HepG2 (cell line): ENCODE measurements at regions not wholly inside any gene's neighbourhood (a gene's known extent, or its start where the extent isn't known, plus 50 kb on each side); places are given as distances from the start of the nearest gene placed in this dataset.
A peak's percentile ranks its signal among the peaks of the same experiment; 100 is the strongest.

Source experiments
- ATAC-seq: fragments of 200-7000 bp; cut with Tn5 transposase; 3 replicates; pipeline ENCODE4 v1.9.1; 2020; ENCODE audit warnings: mild to moderate bottlenecking, moderate library complexity
- BruUV-seq: library from RNA; stranded (reverse); fragments of 400-500 nt; replicated peaks from 2 replicates; lab custom pipeline; 2021; lab: Mats Ljungman, UMichigan
- CTCF ChIA-PET: fragments of 300-600 bp; formaldehyde crosslinking; extraction: SDS; loops from one replicate; lab custom pipeline; 2021; ENCODE audit warnings: low total read pairs, inconsistent platforms, low intra/inter-chr PET ratio; lab: Yijun Ruan, JAX
- POLR2A ChIA-PET: fragments of 350-600 bp; sonication (Branson Sonifier 250); formaldehyde crosslinking; loops from one replicate; lab custom pipeline; 2020; ENCODE audit warnings: antibody characterized with exemption, inconsistent platforms; lab: Yijun Ruan, JAX
- DNase-seq: peaks from one replicate; pipeline ENCODE4 v3.0.0-alpha.2; 2015; ENCODE audit warnings: low spot score
- FAIRE-seq: peaks from 3 replicates; lab custom pipeline; 2011; peaks lifted over from hg19 to GRCh38; lab: Jason Lieb, UNC
- H2AFZ ChIP-seq: one replicate; pipeline ENCODE4 v1.6.1; 2011; ENCODE audit warnings: low read length, inconsistent platforms
- H3K27ac ChIP-seq: fragments of 300-600 bp; 3 replicates; pipeline ENCODE4 v1.8.0; 2011; ENCODE audit warnings: mixed run types, mild to moderate bottlenecking, mixed read lengths, low read length, inconsistent platforms; ENCODE audit not compliant: insufficient read depth; ENCODE audit errors: extremely low read length
- H3K27me3 ChIP-seq, 2 experiments: fragments of 200-600 bp in 1 of 2; 2 replicates in 1 of 2; 3 replicates in 1 of 2; pipeline versions ENCODE4 v1.6.0 to v1.8.0; 2011; ENCODE audit warnings: low read length in 2 of 2, mild to moderate bottlenecking in 2 of 2, moderate library complexity in 2 of 2, inconsistent platforms in 1 of 2; ENCODE audit not compliant: insufficient read depth in 2 of 2, control insufficient read depth in 1 of 2
- H3K36me3 ChIP-seq, 2 experiments: fragments of 200-600 bp in 1 of 2; replicated peaks in 1 of 2; 2 replicates in 1 of 2; 3 replicates in 1 of 2; pipeline versions ENCODE4 v1.5.1 to v1.8.0; 2011; ENCODE audit warnings: low read length in 2 of 2, inconsistent platforms in 1 of 2; ENCODE audit not compliant: insufficient read depth in 2 of 2, control insufficient read depth in 1 of 2
- H3K4me1 ChIP-seq: 2 replicates; pipeline ENCODE4 v1.5.1; 2012; ENCODE audit warnings: low read length, inconsistent platforms; ENCODE audit not compliant: insufficient read depth
- H3K4me2 ChIP-seq: 2 replicates; pipeline ENCODE4 v1.6.0; 2011; ENCODE audit warnings: low read depth, low read length, inconsistent platforms
- H3K4me3 ChIP-seq, 3 experiments: fragments of 200-600 bp in 1 of 3; sonication (generic), shearing (Covaris generic) in 1 of 3; replicated peaks in 1 of 3; 2 replicates each; pipeline ENCODE4 v1.5.1; 2011 to 2016; ENCODE audit warnings: low read length in 3 of 3, inconsistent platforms in 2 of 3, low read depth in 2 of 3, mild to moderate bottlenecking in 2 of 3, control low read depth in 1 of 3, mixed read lengths in 1 of 3; ENCODE audit not compliant: insufficient read depth in 1 of 3
- H3K79me2 ChIP-seq: one replicate; pipeline ENCODE4 v1.6.1; 2011; ENCODE audit warnings: low read length, inconsistent platforms; ENCODE audit not compliant: insufficient read depth
- H3K9ac ChIP-seq: 2 replicates; pipeline ENCODE4 v1.6.0; 2011; ENCODE audit warnings: mild to moderate bottlenecking, low read depth, low read length, inconsistent platforms; ENCODE audit not compliant: insufficient read depth
- H3K9me3 ChIP-seq: 2 replicates; pipeline ENCODE4 v1.5.1; 2012; ENCODE audit warnings: mild to moderate bottlenecking, low read length
- H4K20me1 ChIP-seq: 2 replicates; pipeline ENCODE4 v1.6.0; 2011; ENCODE audit warnings: inconsistent platforms, mild to moderate bottlenecking, low read length, moderate library complexity; ENCODE audit not compliant: insufficient read depth
- KLF9 ChIP-seq: IDR thresholded peaks from 2 replicates; pipeline ENCODE4 v1.6.1; 2016; ENCODE audit warnings: low read depth
- MNT ChIP-seq: fragments of 450-650 bp; IDR thresholded peaks from 2 replicates; pipeline ENCODE4 v1.6.1; 2016
- MYC ChIP-seq: sonication (generic); formaldehyde crosslinking; IDR thresholded peaks from 2 replicates; pipeline ENCODE4 v1.9.0; 2021; ENCODE audit warnings: missing genetic modification reagents, borderline replicate concordance
- RFXAP ChIP-seq: sonication (generic); formaldehyde crosslinking; IDR thresholded peaks from 2 replicates; pipeline ENCODE4 v1.4.0; 2020; ENCODE audit warnings: missing genetic modification reagents, borderline replicate concordance
- SAFB2 ChIP-seq: sonication (generic); formaldehyde crosslinking; IDR thresholded peaks from 2 replicates; pipeline ENCODE4 v1.5.1; 2020; ENCODE audit warnings: missing genetic modification reagents, low read depth, mild to moderate bottlenecking, borderline replicate concordance
- ZNF766 ChIP-seq: sonication (generic); formaldehyde crosslinking; IDR thresholded peaks from 2 replicates; pipeline ENCODE4 v1.5.0; 2020; ENCODE audit warnings: missing genetic modification reagents, borderline replicate concordance
- WGBS: methylation state at CpG from one replicate; pipeline ENCODE4 v1.1.6; 2017; ENCODE audit warnings: low lambda C conversion rate; 5-methylcytosine and 5-hydroxymethylcytosine counted together
- in situ Hi-C: cut with HindIII; loops from 2 replicates; pipeline ENCODE4 v1.10.0; 2017; ENCODE audit warnings: low pct_unique_long_range_greater_than_20kb; ENCODE audit not compliant: extremely low pct_ligation_motif_present
- intact Hi-C: fragments of 100-400 bp; cut with micrococcal nuclease; formaldehyde crosslinking; loops from one replicate; pipeline ENCODE4 v1.10.0; 2022; ENCODE audit not compliant: unreplicated experiment

- 63% methylated on average over 6 of the region's 6 CpGs for WGBS
- DNase-seq (no peak), ATAC-seq (no peak)
- no peaks in the 10 kb centered on the region for H4K20me1 ChIP-seq
- H3K4me2 ChIP-seq = no peak overlapping the region
- H3K4me1 ChIP-seq = no peaks in the 10 kb centered on the region
- TF ChIP-seq SAFB2 (CRISPR knock-in tag) (no peak), ZNF766 (no peak), KLF9 (no peak), MNT (peak; percentile 92)
- TF ChIP-seq, all 625 proteins: peak for 1
- Histone ChIP-seq H3K4me3 (no peak overlapping the region), H3K27me3 (no peaks in the 10 kb centered on the region), H3K9me3 (no peaks in the 10 kb centered on the region), H3K36me3 (no peaks in the 10 kb centered on the region), H3K27ac (no peak overlapping the region), H3K9ac (no peak overlapping the region), H3K79me2 (no peaks in the 10 kb centered on the region), H2AFZ (no peak overlapping the region)
- in situ Hi-C loops (no loop called here), intact Hi-C loops (no loop called here)
- BruUV-seq = no TSS peak
- ChIA-PET CTCF (no interaction called here), POLR2A (no interaction called here)
- no peak for FAIRE-seq
Observed at GRCh38 chr2:122395687-122396086, 640.2 kb downstream of the TSN start.

- no peak overlapping the region for H3K4me3 ChIP-seq
- H3K9ac ChIP-seq = no peak overlapping the region
- CTCF ChIA-PET = no interaction called here
- intact Hi-C loops (no loop called here), in situ Hi-C loops (no loop called here)
- H3K27ac ChIP-seq = no peak overlapping the region
- no peaks in the 10 kb centered on the region for H4K20me1 ChIP-seq
- POLR2A ChIA-PET = no interaction called here
- H3K4me1 ChIP-seq = no peaks in the 10 kb centered on the region
- H3K36me3 ChIP-seq = no peaks in the 10 kb centered on the region
- H3K79me2 ChIP-seq = no peaks in the 10 kb centered on the region
- H3K27me3 ChIP-seq = no peaks in the 10 kb centered on the region
- BruUV-seq = no TSS peak
- ATAC-seq (no peak), DNase-seq (no peak), FAIRE-seq (no peak)
- H2AFZ ChIP-seq = no peak overlapping the region
- TF ChIP-seq MYC (CRISPR knock-in tag) (no peak), RFXAP (CRISPR knock-in tag) (no peak)
- peaks cover 5% of the 10 kb centered on the region; the same call in 1 of the 2 replicates for H3K9me3 ChIP-seq
- H3K4me2 ChIP-seq = no peak overlapping the region
- 23% methylated on average over 5 of the region's 5 CpGs for WGBS
Observed at GRCh38 chr2:122411231-122411630, 655.8 kb downstream of the TSN start.
